Esophagus squamous epithelium (tissue), 4 donors: ENCODE measurements at regions not wholly inside any gene's neighbourhood (a gene's known extent, or its start where the extent isn't known, plus 50 kb on each side); places are given as distances from the start of the nearest gene placed in this dataset.

Experiments used
- CTCF ChIP-seq, 6 experiments: fragments of 450-650 bp in 4 of 6; fragments of 200-600 bp in 2 of 6; sonication (generic) in 2 of 6; IDR thresholded peaks; one replicate each; pipeline ENCODE4 v1.5.1; 2016 to 2019; ENCODE audit warnings: antibody characterized with exemption in 6 of 6, mild to moderate bottlenecking in 4 of 6, moderate library complexity in 4 of 6
- POLR2A ChIP-seq, 4 donors: fragments of 450-650 bp; IDR thresholded peaks; one replicate each; pipeline ENCODE4 v1.6.1; 2017; ENCODE audit warnings: antibody characterized with exemption in 4 of 4, mild to moderate bottlenecking in 4 of 4, moderate library complexity in 3 of 4

- TF ChIP-seq CTCF (IDR thresholded peaks at IDR 0.05) (no peak), POLR2A (IDR thresholded peaks at IDR 0.05) (no peak)
Measured at GRCh38 chr14:49438256-49438770, 147.9 kb downstream of the RPS29 start.
